ENCODE measurements at regions not wholly inside any gene's neighbourhood (a gene's known extent, or its start where the extent isn't known, plus 50 kb on each side); places are given as distances from the start of the nearest gene placed in this dataset.
"Not testable (repeated sequence)": the region's sequence is repeated elsewhere in the genome, so short reads cannot be mapped to it uniquely, and the experiment has no call there.

DNA sequence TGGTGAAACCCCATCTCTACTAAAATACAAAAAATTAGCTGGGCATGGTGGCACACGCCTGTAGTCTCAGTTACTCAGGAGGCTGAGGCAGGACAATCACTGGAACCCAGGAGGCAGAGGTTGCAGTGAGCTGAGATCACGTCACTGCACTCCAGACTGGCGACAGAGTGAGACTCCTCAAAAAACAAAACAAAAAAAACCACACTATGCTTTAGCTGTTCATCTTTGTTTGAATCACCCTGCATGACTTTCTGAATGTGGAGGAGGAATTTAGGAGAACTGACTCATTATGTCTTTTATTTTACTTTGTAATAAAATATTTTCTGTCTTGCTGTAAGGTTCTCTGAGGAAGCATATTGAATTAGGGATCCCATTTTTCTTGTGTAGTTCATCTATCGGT lies 462.9 kb upstream of the AMELY start:
- TF ChIP-seq, protein P1, sequence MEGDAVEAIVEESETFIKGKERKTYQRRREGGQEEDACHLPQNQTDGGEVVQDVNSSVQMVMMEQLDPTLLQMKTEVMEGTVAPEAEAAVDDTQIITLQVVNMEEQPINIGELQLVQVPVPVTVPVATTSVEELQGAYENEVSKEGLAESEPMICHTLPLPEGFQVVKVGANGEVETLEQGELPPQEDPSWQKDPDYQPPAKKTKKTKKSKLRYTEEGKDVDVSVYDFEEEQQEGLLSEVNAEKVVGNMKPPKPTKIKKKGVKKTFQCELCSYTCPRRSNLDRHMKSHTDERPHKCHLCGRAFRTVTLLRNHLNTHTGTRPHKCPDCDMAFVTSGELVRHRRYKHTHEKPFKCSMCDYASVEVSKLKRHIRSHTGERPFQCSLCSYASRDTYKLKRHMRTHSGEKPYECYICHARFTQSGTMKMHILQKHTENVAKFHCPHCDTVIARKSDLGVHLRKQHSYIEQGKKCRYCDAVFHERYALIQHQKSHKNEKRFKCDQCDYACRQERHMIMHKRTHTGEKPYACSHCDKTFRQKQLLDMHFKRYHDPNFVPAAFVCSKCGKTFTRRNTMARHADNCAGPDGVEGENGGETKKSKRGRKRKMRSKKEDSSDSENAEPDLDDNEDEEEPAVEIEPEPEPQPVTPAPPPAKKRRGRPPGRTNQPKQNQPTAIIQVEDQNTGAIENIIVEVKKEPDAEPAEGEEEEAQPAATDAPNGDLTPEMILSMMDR (IDR thresholded peaks at IDR 0.05 in 4 of 5, conservative IDR thresholded peaks at IDR 0.05 in 1 of 5), result not testable (repeated sequence)
- not testable (repeated sequence) for TF ChIP-seq POLR2A (IDR thresholded peaks at IDR 0.05)
